ENCODE measurements at regions not wholly inside any gene's neighbourhood (a gene's known extent, or its start where the extent isn't known, plus 50 kb on each side); places are given as distances from the start of the nearest gene placed in this dataset.
A peak's percentile ranks its signal among the peaks of the same experiment; 100 is the strongest.

GRCh38 chr7:46156086-46156485, 235.0 kb upstream of the IGFBP3 start:
- Histone ChIP-seq H2BK15ac (ENCODE audit: low read depth, poor library complexity, severe bottlenecking) (no peak overlapping the region), H3K4me2 (ENCODE audit: low read length, poor library complexity, severe bottlenecking) (no peak overlapping the region), H3K18ac (ENCODE audit: low read depth in 1 of 2, low read length in 2 of 2) (no peak overlapping the region), H3K9ac (ENCODE audit: low read length) (no peak overlapping the region), H3K79me1 (replicated peaks; ENCODE audit: low read length, poor library complexity, severe bottlenecking) (no peaks in the 10 kb centered on the region), H2BK12ac (ENCODE audit: low read length in 2 of 2) (no peak overlapping the region), H3K36me3 (ENCODE audit: control insufficient read depth in 1 of 2, insufficient read depth in 2 of 2, low read depth in 1 of 2, low read length in 2 of 2) (no peaks in the 10 kb centered on the region), H2AFZ (ENCODE audit: low read depth, low read length) (no peak overlapping the region), H3K14ac (ENCODE audit: low read length in 2 of 2) (no peak overlapping the region), H3K27ac (ENCODE audit: low read length, poor library complexity, severe bottlenecking) (no peak overlapping the region), H3K27me3 (ENCODE audit: control insufficient read depth in 1 of 2, insufficient read depth in 1 of 2, low read length in 2 of 2) (no peaks in the 10 kb centered on the region), H3K4me3 (ENCODE audit: insufficient read depth in 1 of 2, low read depth in 1 of 2, low read length in 2 of 2) (no peak overlapping the region), H2AK5ac (ENCODE audit: low read length, severe bottlenecking) (no peak overlapping the region), H3K4me1 (ENCODE audit: control insufficient read depth, insufficient read depth, low read depth, low read length) (peaks cover 3% of the 10 kb centered on the region), H3K9me3 (ENCODE audit: control insufficient read depth, low read length) (no peaks in the 10 kb centered on the region), H4K91ac (ENCODE audit: low read length) (no peak overlapping the region), H3K23ac (ENCODE audit: low read length in 2 of 2) (no peak overlapping the region), H4K8ac (ENCODE audit: low read length) (no peak overlapping the region), H2BK120ac (ENCODE audit: low read depth, low read length) (no peak overlapping the region), H3K4ac (ENCODE audit: low read depth in 1 of 2, low read length in 2 of 2) (no peak overlapping the region), H2BK5ac (ENCODE audit: low read depth, low read length, poor library complexity, severe bottlenecking) (no peak overlapping the region)
- WGBS: 80% methylated on average over 3 of the region's 3 CpGs
- no peak for DNase-seq

DNA sequence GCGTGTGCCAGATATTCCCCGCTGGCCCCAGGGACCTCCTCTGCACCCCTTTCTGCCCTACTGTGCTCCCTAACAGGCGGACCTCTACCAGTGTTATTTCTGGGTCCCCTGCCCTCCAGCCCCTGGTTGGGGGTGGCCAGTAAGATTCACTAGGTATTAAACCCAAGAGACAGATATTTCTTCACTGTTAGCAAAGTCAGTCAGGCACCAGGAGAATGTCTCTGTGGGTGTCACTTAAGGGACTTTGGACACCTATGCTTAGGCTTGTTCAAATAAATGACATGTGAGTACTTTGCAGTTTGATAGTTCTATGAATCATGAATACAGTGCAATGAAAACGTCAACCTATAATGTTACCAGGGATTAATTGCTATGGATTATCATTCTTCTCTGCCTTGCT, 234.3 kb upstream of the IGFBP3 start:
- Histone ChIP-seq H3K27ac (ENCODE audit: low read length, poor library complexity, severe bottlenecking) (no peak overlapping the region), H2AFZ (ENCODE audit: low read depth, low read length) (no peak overlapping the region), H3K79me1 (replicated peaks; ENCODE audit: low read length, poor library complexity, severe bottlenecking) (no peaks in the 10 kb centered on the region), H2AK5ac (ENCODE audit: low read length, severe bottlenecking) (peak overlapping the region; percentile 31), H3K14ac (ENCODE audit: low read length in 2 of 2) (no peak overlapping the region), H3K4ac (ENCODE audit: low read depth in 1 of 2, low read length in 2 of 2) (no peak overlapping the region), H3K9ac (ENCODE audit: low read length) (no peak overlapping the region), H2BK12ac (ENCODE audit: low read length in 2 of 2) (no peak overlapping the region), H3K9me3 (ENCODE audit: control insufficient read depth, low read length) (no peaks in the 10 kb centered on the region), H3K18ac (ENCODE audit: low read depth in 1 of 2, low read length in 2 of 2) (no peak overlapping the region), H2BK15ac (ENCODE audit: low read depth, poor library complexity, severe bottlenecking) (no peak overlapping the region), H2BK120ac (ENCODE audit: low read depth, low read length) (no peak overlapping the region), H3K4me3 (ENCODE audit: insufficient read depth in 1 of 2, low read depth in 1 of 2, low read length in 2 of 2) (no peak overlapping the region), H3K36me3 (ENCODE audit: control insufficient read depth in 1 of 2, insufficient read depth in 2 of 2, low read depth in 1 of 2, low read length in 2 of 2) (no peaks in the 10 kb centered on the region), H2BK5ac (ENCODE audit: low read depth, low read length, poor library complexity, severe bottlenecking) (no peak overlapping the region), H3K27me3 (ENCODE audit: control insufficient read depth in 1 of 2, insufficient read depth in 1 of 2, low read length in 2 of 2) (no peaks in the 10 kb centered on the region), H4K8ac (ENCODE audit: low read length) (no peak overlapping the region), H4K91ac (ENCODE audit: low read length) (no peak overlapping the region), H3K4me1 (ENCODE audit: control insufficient read depth, insufficient read depth, low read depth, low read length) (peaks cover 3% of the 10 kb centered on the region), H3K4me2 (ENCODE audit: low read length, poor library complexity, severe bottlenecking) (no peak overlapping the region), H3K23ac (ENCODE audit: low read length in 2 of 2) (no peak overlapping the region)
- WGBS: 87% methylated on average over 2 of the region's 4 CpGs
- DNase-seq: no peak

DNA sequence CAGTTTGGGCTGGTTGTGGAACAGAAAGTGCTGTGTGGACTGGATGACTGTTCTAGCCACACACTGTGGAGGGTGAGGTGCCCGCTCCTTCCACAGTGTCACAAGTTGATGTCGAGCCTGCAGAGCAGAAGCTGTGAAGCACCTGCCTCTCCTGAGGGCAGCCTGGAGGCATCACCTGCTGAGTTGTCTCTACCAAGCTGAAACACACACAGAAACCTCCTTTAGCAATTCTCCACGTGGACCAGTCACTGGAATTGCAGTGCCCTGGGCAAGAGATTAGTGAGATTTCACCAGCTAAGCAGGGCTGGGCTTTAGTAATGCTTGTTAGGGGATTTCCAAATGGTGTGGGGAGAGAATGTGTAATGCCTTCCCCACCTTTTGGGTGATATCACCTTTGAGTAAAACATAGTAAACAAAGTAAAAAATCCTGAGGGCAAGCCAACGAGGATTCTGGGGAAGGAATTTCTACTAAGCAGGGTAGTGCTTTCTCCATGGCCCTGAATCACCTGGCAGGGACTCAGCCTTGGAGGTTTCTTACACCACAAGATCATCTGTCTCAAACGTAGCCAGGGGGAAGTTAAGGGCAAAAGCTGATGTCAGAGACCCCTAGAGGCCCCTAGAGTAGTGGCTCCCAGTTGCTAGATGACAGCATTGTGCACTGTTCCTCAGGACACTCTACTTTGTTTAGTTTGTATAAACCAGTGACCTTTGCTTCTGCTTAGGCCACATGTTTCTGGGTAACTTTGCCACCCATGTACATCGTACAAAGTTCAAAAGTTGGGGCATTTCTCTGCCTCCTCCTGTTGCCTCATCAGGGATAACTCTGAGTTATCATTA, 233.1 kb upstream of the IGFBP3 start:
- no peaks in the 10 kb centered on the region for H3K9me3 ChIP-seq (ENCODE audit: control insufficient read depth, low read length)
- H2BK15ac ChIP-seq (ENCODE audit: low read depth, poor library complexity, severe bottlenecking): no peak overlapping the region
- H3K4me3 ChIP-seq (ENCODE audit: insufficient read depth in 1 of 2, low read depth in 1 of 2, low read length in 2 of 2): no peak overlapping the region
- no peak overlapping the region for H2AFZ ChIP-seq (ENCODE audit: low read depth, low read length)
- H2AK5ac ChIP-seq (ENCODE audit: low read length, severe bottlenecking): no peak overlapping the region
- H3K14ac ChIP-seq (ENCODE audit: low read length in 2 of 2): no peak overlapping the region
- H3K27me3 ChIP-seq (ENCODE audit: control insufficient read depth in 1 of 2, insufficient read depth in 1 of 2, low read length in 2 of 2): no peaks in the 10 kb centered on the region
- H3K79me1 ChIP-seq (replicated peaks; ENCODE audit: low read length, poor library complexity, severe bottlenecking): no peaks in the 10 kb centered on the region
- no peak overlapping the region for H2BK120ac ChIP-seq (ENCODE audit: low read depth, low read length)
- H4K8ac ChIP-seq (ENCODE audit: low read length): no peak overlapping the region
- H3K4me2 ChIP-seq (ENCODE audit: low read length, poor library complexity, severe bottlenecking): no peak overlapping the region
- no peak overlapping the region for H3K18ac ChIP-seq (ENCODE audit: low read depth in 1 of 2, low read length in 2 of 2)
- peak overlapping the region in 1 of 2 experiments; percentile 0 for H2BK12ac ChIP-seq (ENCODE audit: low read length in 2 of 2)
- no peak overlapping the region for H3K23ac ChIP-seq (ENCODE audit: low read length in 2 of 2)
- no peak overlapping the region for H3K4ac ChIP-seq (ENCODE audit: low read depth in 1 of 2, low read length in 2 of 2)
- no peaks in the 10 kb centered on the region for H3K36me3 ChIP-seq (ENCODE audit: control insufficient read depth in 1 of 2, insufficient read depth in 2 of 2, low read depth in 1 of 2, low read length in 2 of 2)
- H3K4me1 ChIP-seq (ENCODE audit: control insufficient read depth, insufficient read depth, low read depth, low read length): peaks cover 3% of the 10 kb centered on the region
- H3K27ac ChIP-seq (ENCODE audit: low read length, poor library complexity, severe bottlenecking): no peak overlapping the region
- WGBS: 70% methylated on average over 6 of the region's 6 CpGs
- no peak for DNase-seq
- no peak overlapping the region for H2BK5ac ChIP-seq (ENCODE audit: low read depth, low read length, poor library complexity, severe bottlenecking)
- H3K9ac ChIP-seq (ENCODE audit: low read length): no peak overlapping the region
- H4K91ac ChIP-seq (ENCODE audit: low read length): peak overlapping the region; percentile 14

GRCh38 chr7:46153583-46153950, 232.5 kb upstream of the IGFBP3 start:
- Histone ChIP-seq H3K4me1 (ENCODE audit: control insufficient read depth, insufficient read depth, low read depth, low read length) (peaks cover 3% of the 10 kb centered on the region), H3K36me3 (ENCODE audit: control insufficient read depth in 1 of 2, insufficient read depth in 2 of 2, low read depth in 1 of 2, low read length in 2 of 2) (no peaks in the 10 kb centered on the region), H3K79me1 (replicated peaks; ENCODE audit: low read length, poor library complexity, severe bottlenecking) (no peaks in the 10 kb centered on the region), H4K91ac (ENCODE audit: low read length) (peak overlapping the region; percentile 14), H3K14ac (ENCODE audit: low read length in 2 of 2) (no peak overlapping the region), H2BK120ac (ENCODE audit: low read depth, low read length) (no peak overlapping the region), H4K8ac (ENCODE audit: low read length) (no peak overlapping the region), H3K9me3 (ENCODE audit: control insufficient read depth, low read length) (no peaks in the 10 kb centered on the region), H3K4me3 (ENCODE audit: insufficient read depth in 1 of 2, low read depth in 1 of 2, low read length in 2 of 2) (no peak overlapping the region), H2BK5ac (ENCODE audit: low read depth, low read length, poor library complexity, severe bottlenecking) (no peak overlapping the region), H3K18ac (ENCODE audit: low read depth in 1 of 2, low read length in 2 of 2) (no peak overlapping the region), H3K27me3 (ENCODE audit: control insufficient read depth in 1 of 2, insufficient read depth in 1 of 2, low read length in 2 of 2) (no peaks in the 10 kb centered on the region), H2BK15ac (ENCODE audit: low read depth, poor library complexity, severe bottlenecking) (no peak overlapping the region), H2AFZ (ENCODE audit: low read depth, low read length) (no peak overlapping the region), H3K27ac (ENCODE audit: low read length, poor library complexity, severe bottlenecking) (no peak overlapping the region), H3K9ac (ENCODE audit: low read length) (no peak overlapping the region), H3K4ac (ENCODE audit: low read depth in 1 of 2, low read length in 2 of 2) (no peak overlapping the region), H2AK5ac (ENCODE audit: low read length, severe bottlenecking) (no peak overlapping the region), H2BK12ac (ENCODE audit: low read length in 2 of 2) (peak overlapping the region in 1 of 2 experiments; percentile 0), H3K4me2 (ENCODE audit: low read length, poor library complexity, severe bottlenecking) (no peak overlapping the region), H3K23ac (ENCODE audit: low read length in 2 of 2) (no peak overlapping the region)
- WGBS: 82% methylated on average over 1 of the region's 1 CpG
- DNase-seq: no peak

Measured in mesenchymal stem cell (in vitro differentiated cells and primary cell).